ENCODE measurements at regions not wholly inside any gene's neighbourhood (a gene's known extent, or its start where the extent isn't known, plus 50 kb on each side); places are given as distances from the start of the nearest gene placed in this dataset.
"Not testable (repeated sequence)": the region's sequence is repeated elsewhere in the genome, so short reads cannot be mapped to it uniquely, and the experiment has no call there.

- H3K27ac Mint-ChIP-seq: no peak overlapping the region
- H3K9me3 Mint-ChIP-seq: no peaks in the 10 kb centered on the region
- no peak overlapping the region for H3K4me3 Mint-ChIP-seq
- H3K27me3 Mint-ChIP-seq: no peaks in the 10 kb centered on the region
- no peaks in the 10 kb centered on the region for H3K36me3 Mint-ChIP-seq (ENCODE audit: low read depth)
- intact Hi-C loops (cut with micrococcal nuclease): no loop called here
- no peak for DNase-seq
- no peaks in the 10 kb centered on the region for H3K4me1 Mint-ChIP-seq
These were observed 332.7 kb upstream of the MAGI2 start for GRCh38 chr7:79786187-79786586.

GRCh38 chr7:79785556-79785955 lies 332.1 kb upstream of the MAGI2 start:
- Mint-ChIP-seq H3K27me3 (no peaks in the 10 kb centered on the region), H3K36me3 (ENCODE audit: low read depth) (no peaks in the 10 kb centered on the region), H3K4me1 (no peaks in the 10 kb centered on the region), H3K4me3 (no peak overlapping the region), H3K9me3 (no peaks in the 10 kb centered on the region), H3K27ac (no peak overlapping the region)
- intact Hi-C loops (cut with micrococcal nuclease): no loop called here
- DNase-seq: no peak

GRCh38 chr7:79782906-79783305 lies 329.4 kb upstream of the MAGI2 start:
- intact Hi-C loops (cut with micrococcal nuclease): no loop called here
- no peaks in the 10 kb centered on the region for H3K27me3 Mint-ChIP-seq
- H3K4me3 Mint-ChIP-seq: no peak overlapping the region
- H3K36me3 Mint-ChIP-seq (ENCODE audit: low read depth): no peaks in the 10 kb centered on the region
- no peak for DNase-seq
- H3K27ac Mint-ChIP-seq: no peak overlapping the region
- no peaks in the 10 kb centered on the region for H3K9me3 Mint-ChIP-seq
- H3K4me1 Mint-ChIP-seq: no peaks in the 10 kb centered on the region

GRCh38 chr7:79782256-79782655 lies 328.8 kb upstream of the MAGI2 start:
- no peaks in the 10 kb centered on the region for H3K9me3 Mint-ChIP-seq

GRCh38 chr7:79781716-79782115 lies 328.2 kb upstream of the MAGI2 start:
- no peak overlapping the region for H3K27ac Mint-ChIP-seq
- intact Hi-C loops (cut with micrococcal nuclease): no loop called here
- H3K4me3 Mint-ChIP-seq: no peak overlapping the region
- no peaks in the 10 kb centered on the region for H3K4me1 Mint-ChIP-seq
- no peaks in the 10 kb centered on the region for H3K9me3 Mint-ChIP-seq
- no peaks in the 10 kb centered on the region for H3K36me3 Mint-ChIP-seq (ENCODE audit: low read depth)
- H3K27me3 Mint-ChIP-seq: no peaks in the 10 kb centered on the region
- DNase-seq: no peak

More at GRCh38 chr7:79782256-79782655, 328.8 kb upstream of the MAGI2 start:
- H3K27me3 Mint-ChIP-seq: no peaks in the 10 kb centered on the region
- DNase-seq: no peak
- no peaks in the 10 kb centered on the region for H3K4me1 Mint-ChIP-seq
- no peak overlapping the region for H3K27ac Mint-ChIP-seq
- intact Hi-C loops (cut with micrococcal nuclease): no loop called here
- H3K36me3 Mint-ChIP-seq (ENCODE audit: low read depth): no peaks in the 10 kb centered on the region
- no peak overlapping the region for H3K4me3 Mint-ChIP-seq

- Mint-ChIP-seq H3K27ac (no peak overlapping the region), H3K4me1 (no peaks in the 10 kb centered on the region), H3K36me3 (ENCODE audit: low read depth) (no peaks in the 10 kb centered on the region), H3K4me3 (no peak overlapping the region), H3K9me3 (no peaks in the 10 kb centered on the region), H3K27me3 (no peaks in the 10 kb centered on the region)
- intact Hi-C loops (cut with micrococcal nuclease): no loop called here
- DNase-seq: no peak
These were observed 325.6 kb upstream of the MAGI2 start for GRCh38 chr7:79778786-79779770.

- no peak for DNase-seq
- no peaks in the 10 kb centered on the region for H3K36me3 Mint-ChIP-seq (ENCODE audit: low read depth)
- intact Hi-C loops (cut with micrococcal nuclease): no loop called here
- H3K4me1 Mint-ChIP-seq: no peaks in the 10 kb centered on the region
- no peaks in the 10 kb centered on the region for H3K27me3 Mint-ChIP-seq
- no peak overlapping the region for H3K4me3 Mint-ChIP-seq
- H3K27ac Mint-ChIP-seq: no peak overlapping the region
- no peaks in the 10 kb centered on the region for H3K9me3 Mint-ChIP-seq
These were observed 322.4 kb upstream of the MAGI2 start for GRCh38 chr7:79775911-79776310.

GRCh38 chr7:79774150-79774549 lies 320.7 kb upstream of the MAGI2 start:
- Mint-ChIP-seq H3K9me3 (no peaks in the 10 kb centered on the region), H3K4me1 (no peaks in the 10 kb centered on the region), H3K36me3 (ENCODE audit: low read depth) (no peaks in the 10 kb centered on the region), H3K27ac (no peak overlapping the region), H3K4me3 (no peak overlapping the region), H3K27me3 (no peaks in the 10 kb centered on the region)
- no peak for DNase-seq
- intact Hi-C loops (cut with micrococcal nuclease): no loop called here

- Mint-ChIP-seq H3K36me3 (ENCODE audit: low read depth) (no peaks in the 10 kb centered on the region), H3K4me1 (no peaks in the 10 kb centered on the region), H3K4me3 (no peak overlapping the region), H3K9me3 (no peaks in the 10 kb centered on the region), H3K27ac (no peak overlapping the region), H3K27me3 (no peaks in the 10 kb centered on the region)
- intact Hi-C loops (cut with micrococcal nuclease): no loop called here
- DNase-seq: no peak
These were observed 317.5 kb upstream of the MAGI2 start for GRCh38 chr7:79770970-79771369.

- DNase-seq: no peak
- H3K4me1 Mint-ChIP-seq: no peaks in the 10 kb centered on the region
- no peaks in the 10 kb centered on the region for H3K9me3 Mint-ChIP-seq
- H3K27me3 Mint-ChIP-seq: no peaks in the 10 kb centered on the region
- intact Hi-C loops (cut with micrococcal nuclease): no loop called here
- no peak overlapping the region for H3K27ac Mint-ChIP-seq
- H3K36me3 Mint-ChIP-seq (ENCODE audit: low read depth): no peaks in the 10 kb centered on the region
- H3K4me3 Mint-ChIP-seq: no peak overlapping the region
These were observed 316.6 kb upstream of the MAGI2 start for GRCh38 chr7:79770063-79770462.

GRCh38 chr7:79767876-79768560 lies 314.6 kb upstream of the MAGI2 start:
- H3K4me3 Mint-ChIP-seq; H3K36me3 Mint-ChIP-seq (ENCODE audit: low read depth); DNase-seq; H3K4me1 Mint-ChIP-seq; H3K27me3 Mint-ChIP-seq; H3K9me3 Mint-ChIP-seq; H3K27ac Mint-ChIP-seq; intact Hi-C loops (cut with micrococcal nuclease): not testable (repeated sequence)

- H3K4me3 Mint-ChIP-seq; DNase-seq; intact Hi-C loops (cut with micrococcal nuclease); H3K36me3 Mint-ChIP-seq (ENCODE audit: low read depth); H3K27me3 Mint-ChIP-seq; H3K27ac Mint-ChIP-seq; H3K9me3 Mint-ChIP-seq; H3K4me1 Mint-ChIP-seq: not testable (repeated sequence)
These were observed 313.7 kb upstream of the MAGI2 start for GRCh38 chr7:79767192-79767591.

- intact Hi-C loops (cut with micrococcal nuclease): no loop called here
- Mint-ChIP-seq H3K9me3 (no peaks in the 10 kb centered on the region), H3K4me3 (no peak overlapping the region), H3K27ac (no peak overlapping the region), H3K36me3 (ENCODE audit: low read depth) (no peaks in the 10 kb centered on the region), H3K4me1 (no peaks in the 10 kb centered on the region), H3K27me3 (no peaks in the 10 kb centered on the region)
- DNase-seq: no peak
These were observed 308.5 kb upstream of the MAGI2 start for GRCh38 chr7:79761876-79762429.

GRCh38 chr7:79750941-79751340 lies 297.5 kb upstream of the MAGI2 start:
- H3K36me3 Mint-ChIP-seq (ENCODE audit: low read depth); H3K9me3 Mint-ChIP-seq; DNase-seq; H3K4me1 Mint-ChIP-seq; H3K27me3 Mint-ChIP-seq; H3K4me3 Mint-ChIP-seq; intact Hi-C loops (cut with micrococcal nuclease); H3K27ac Mint-ChIP-seq: not testable (repeated sequence)
